HepG2 (cell line): ENCODE measurements at regions not wholly inside any gene's neighbourhood (a gene's known extent, or its start where the extent isn't known, plus 50 kb on each side); places are given as distances from the start of the nearest gene placed in this dataset.

Source experiments
- NBN ChIP-seq: fragments of 450-650 bp; conservative IDR thresholded peaks from 2 replicates; pipeline ENCODE4 v1.6.1; 2017
- ZBTB38 ChIP-seq: sonication (generic); formaldehyde crosslinking; IDR thresholded peaks from 2 replicates; pipeline ENCODE4 v1.5.1; 2020; ENCODE audit warnings: mild to moderate bottlenecking, missing genetic modification reagents

GRCh38 chr18:5662586-5663090 lies 118.8 kb upstream of the EPB41L3 start:
- TF ChIP-seq NBN (no peak), ZBTB38 (CRISPR knock-in tag) (no peak)
